ENCODE measurements at regions not wholly inside any gene's neighbourhood (a gene's known extent, or its start where the extent isn't known, plus 50 kb on each side); places are given as distances from the start of the nearest gene placed in this dataset.

DNA sequence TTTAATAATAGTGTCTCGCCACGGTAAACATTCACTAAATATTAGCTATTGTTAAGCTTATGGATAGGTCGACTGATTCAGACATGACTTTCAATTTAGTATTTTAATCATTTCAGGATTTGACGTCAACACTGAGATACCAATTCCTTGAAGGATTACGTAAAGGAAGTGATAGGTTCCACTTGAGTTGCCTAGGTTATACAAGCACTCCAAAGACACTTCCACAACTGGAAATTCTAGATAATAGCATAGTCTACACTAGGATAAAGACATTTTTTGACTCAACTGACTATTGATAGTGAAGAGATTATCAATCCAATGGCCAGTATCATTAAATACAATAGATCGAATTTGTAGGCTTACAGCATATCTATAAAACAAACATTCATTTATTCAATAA lies 63.9 kb upstream of the NHSL1 start (continued):
- TF ChIP-seq, protein P1, sequence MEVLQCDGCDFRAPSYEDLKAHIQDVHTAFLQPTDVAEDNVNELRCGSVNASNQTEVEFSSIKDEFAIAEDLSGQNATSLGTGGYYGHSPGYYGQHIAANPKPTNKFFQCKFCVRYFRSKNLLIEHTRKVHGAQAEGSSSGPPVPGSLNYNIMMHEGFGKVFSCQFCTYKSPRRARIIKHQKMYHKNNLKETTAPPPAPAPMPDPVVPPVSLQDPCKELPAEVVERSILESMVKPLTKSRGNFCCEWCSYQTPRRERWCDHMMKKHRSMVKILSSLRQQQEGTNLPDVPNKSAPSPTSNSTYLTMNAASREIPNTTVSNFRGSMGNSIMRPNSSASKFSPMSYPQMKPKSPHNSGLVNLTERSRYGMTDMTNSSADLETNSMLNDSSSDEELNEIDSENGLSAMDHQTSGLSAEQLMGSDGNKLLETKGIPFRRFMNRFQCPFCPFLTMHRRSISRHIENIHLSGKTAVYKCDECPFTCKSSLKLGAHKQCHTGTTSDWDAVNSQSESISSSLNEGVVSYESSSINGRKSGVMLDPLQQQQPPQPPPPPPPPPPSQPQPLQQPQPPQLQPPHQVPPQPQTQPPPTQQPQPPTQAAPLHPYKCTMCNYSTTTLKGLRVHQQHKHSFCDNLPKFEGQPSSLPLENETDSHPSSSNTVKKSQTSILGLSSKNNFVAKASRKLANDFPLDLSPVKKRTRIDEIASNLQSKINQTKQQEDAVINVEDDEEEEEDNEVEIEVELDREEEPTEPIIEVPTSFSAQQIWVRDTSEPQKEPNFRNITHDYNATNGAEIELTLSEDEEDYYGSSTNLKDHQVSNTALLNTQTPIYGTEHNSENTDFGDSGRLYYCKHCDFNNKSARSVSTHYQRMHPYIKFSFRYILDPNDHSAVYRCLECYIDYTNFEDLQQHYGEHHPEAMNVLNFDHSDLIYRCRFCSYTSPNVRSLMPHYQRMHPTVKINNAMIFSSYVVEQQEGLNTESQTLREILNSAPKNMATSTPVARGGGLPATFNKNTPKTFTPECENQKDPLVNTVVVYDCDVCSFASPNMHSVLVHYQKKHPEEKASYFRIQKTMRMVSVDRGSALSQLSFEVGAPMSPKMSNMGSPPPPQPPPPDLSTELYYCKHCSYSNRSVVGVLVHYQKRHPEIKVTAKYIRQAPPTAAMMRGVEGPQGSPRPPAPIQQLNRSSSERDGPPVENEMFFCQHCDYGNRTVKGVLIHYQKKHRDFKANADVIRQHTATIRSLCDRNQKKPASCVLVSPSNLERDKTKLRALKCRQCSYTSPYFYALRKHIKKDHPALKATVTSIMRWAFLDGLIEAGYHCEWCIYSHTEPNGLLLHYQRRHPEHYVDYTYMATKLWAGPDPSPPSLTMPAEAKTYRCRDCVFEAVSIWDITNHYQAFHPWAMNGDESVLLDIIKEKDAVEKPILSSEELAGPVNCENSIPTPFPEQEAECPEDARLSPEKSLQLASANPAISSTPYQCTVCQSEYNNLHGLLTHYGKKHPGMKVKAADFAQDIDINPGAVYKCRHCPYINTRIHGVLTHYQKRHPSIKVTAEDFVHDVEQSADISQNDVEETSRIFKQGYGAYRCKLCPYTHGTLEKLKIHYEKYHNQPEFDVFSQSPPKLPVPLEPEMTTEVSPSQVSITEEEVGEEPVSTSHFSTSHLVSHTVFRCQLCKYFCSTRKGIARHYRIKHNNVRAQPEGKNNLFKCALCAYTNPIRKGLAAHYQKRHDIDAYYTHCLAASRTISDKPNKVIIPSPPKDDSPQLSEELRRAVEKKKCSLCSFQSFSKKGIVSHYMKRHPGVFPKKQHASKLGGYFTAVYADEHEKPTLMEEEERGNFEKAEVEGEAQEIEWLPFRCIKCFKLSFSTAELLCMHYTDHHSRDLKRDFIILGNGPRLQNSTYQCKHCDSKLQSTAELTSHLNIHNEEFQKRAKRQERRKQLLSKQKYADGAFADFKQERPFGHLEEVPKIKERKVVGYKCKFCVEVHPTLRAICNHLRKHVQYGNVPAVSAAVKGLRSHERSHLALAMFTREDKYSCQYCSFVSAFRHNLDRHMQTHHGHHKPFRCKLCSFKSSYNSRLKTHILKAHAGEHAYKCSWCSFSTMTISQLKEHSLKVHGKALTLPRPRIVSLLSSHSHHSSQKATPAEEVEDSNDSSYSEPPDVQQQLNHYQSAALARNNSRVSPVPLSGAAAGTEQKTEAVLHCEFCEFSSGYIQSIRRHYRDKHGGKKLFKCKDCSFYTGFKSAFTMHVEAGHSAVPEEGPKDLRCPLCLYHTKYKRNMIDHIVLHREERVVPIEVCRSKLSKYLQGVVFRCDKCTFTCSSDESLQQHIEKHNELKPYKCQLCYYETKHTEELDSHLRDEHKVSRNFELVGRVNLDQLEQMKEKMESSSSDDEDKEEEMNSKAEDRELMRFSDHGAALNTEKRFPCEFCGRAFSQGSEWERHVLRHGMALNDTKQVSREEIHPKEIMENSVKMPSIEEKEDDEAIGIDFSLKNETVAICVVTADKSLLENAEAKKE (CRISPR knock-in tag; IDR thresholded peaks at IDR 0.05) = no peak
- TF ChIP-seq, protein P2, sequence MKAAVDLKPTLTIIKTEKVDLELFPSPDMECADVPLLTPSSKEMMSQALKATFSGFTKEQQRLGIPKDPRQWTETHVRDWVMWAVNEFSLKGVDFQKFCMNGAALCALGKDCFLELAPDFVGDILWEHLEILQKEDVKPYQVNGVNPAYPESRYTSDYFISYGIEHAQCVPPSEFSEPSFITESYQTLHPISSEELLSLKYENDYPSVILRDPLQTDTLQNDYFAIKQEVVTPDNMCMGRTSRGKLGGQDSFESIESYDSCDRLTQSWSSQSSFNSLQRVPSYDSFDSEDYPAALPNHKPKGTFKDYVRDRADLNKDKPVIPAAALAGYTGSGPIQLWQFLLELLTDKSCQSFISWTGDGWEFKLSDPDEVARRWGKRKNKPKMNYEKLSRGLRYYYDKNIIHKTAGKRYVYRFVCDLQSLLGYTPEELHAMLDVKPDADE (IDR thresholded peaks at IDR 0.05) = no peak
- TF ChIP-seq CREB1 (CRISPR knock-in tag; IDR thresholded peaks at IDR 0.05; ENCODE audit: low read depth) = no peak

DNA sequence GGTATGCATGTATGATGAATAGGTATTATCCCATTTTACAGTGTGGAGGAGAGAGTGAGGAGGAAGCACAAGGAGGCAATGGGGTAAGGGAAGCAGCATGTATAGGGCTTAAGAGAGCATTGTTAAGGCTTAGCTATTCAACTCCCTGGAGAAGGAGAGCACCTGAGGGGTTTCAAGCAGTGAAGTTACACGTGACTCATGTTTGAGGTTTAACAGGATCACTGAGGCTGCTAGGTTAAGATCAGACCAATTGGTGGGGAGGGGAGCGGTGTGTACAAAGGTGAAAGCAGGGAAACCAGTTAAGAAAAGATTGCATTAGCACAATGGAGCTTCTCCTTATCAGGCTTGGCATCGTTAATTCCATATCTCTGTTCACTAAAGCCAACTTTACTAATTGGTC lies 64.4 kb upstream of the NHSL1 start:
- Mint-ChIP-seq H3K36me3 (ENCODE audit: low read depth) (no peaks in the 10 kb centered on the region), H3K9me3 (no peaks in the 10 kb centered on the region), H3K27ac (peak overlapping the region; percentile 25), H3K4me3 (no peak overlapping the region), H3K4me1 (peaks cover 28% of the 10 kb centered on the region), H3K27me3 (ENCODE audit: insufficient read depth, low read depth, poor library complexity) (no peaks in the 10 kb centered on the region)
- Histone ChIP-seq H3K4me1 (ENCODE audit: insufficient read depth) (peaks cover 14% of the 10 kb centered on the region), H3K27me3 (ENCODE audit: insufficient read depth) (no peaks in the 10 kb centered on the region), H4K20me1 (replicated peaks; ENCODE audit: insufficient read depth) (no peaks in the 10 kb centered on the region), H3K4me3 (no peak overlapping the region), H3F3A (replicated peaks; ENCODE audit: low read depth) (no peaks in the 10 kb centered on the region), H3K79me2 (replicated peaks; ENCODE audit: insufficient read depth) (peaks cover 69% of the 10 kb centered on the region), H2AFZ (no peak overlapping the region), H3K9me2 (ENCODE audit: insufficient read depth) (no peaks in the 10 kb centered on the region), H3K27ac (ENCODE audit: low read depth) (no peak overlapping the region), H3K4me2 (no peak overlapping the region), H3K36me3 (ENCODE audit: insufficient read depth) (no peaks in the 10 kb centered on the region)
- ATAC-seq (peak; percentile 84), DNase-seq (ENCODE audit: low spot score) (no peak)
- TF ChIP-seq POLR2AphosphoS5 (IDR thresholded peaks at IDR 0.05; ENCODE audit: low read depth) (no peak), STAT1 (IDR thresholded peaks at IDR 0.05; ENCODE audit: unreplicated experiment) (no peak), NANOG (IDR thresholded peaks at IDR 0.05; ENCODE audit: borderline replicate concordance) (no peak)

Measured in GM23338 (cell line).